Jurkat, Clone E6-1 (cell line): ENCODE measurements at regions not wholly inside any gene's neighbourhood (a gene's known extent, or its start where the extent isn't known, plus 50 kb on each side); places are given as distances from the start of the nearest gene placed in this dataset.

Experiments
- DNase-seq: peaks from one replicate; pipeline ENCODE4 v3.0.0-alpha.2; 2011; ENCODE audit warnings: low read depth, low spot score
- H3K4me3 ChIP-seq: 2 replicates; pipeline ENCODE4 v1.5.1; 2011; ENCODE audit warnings: mild to moderate bottlenecking, low read length, control low read depth, moderate library complexity

DNA sequence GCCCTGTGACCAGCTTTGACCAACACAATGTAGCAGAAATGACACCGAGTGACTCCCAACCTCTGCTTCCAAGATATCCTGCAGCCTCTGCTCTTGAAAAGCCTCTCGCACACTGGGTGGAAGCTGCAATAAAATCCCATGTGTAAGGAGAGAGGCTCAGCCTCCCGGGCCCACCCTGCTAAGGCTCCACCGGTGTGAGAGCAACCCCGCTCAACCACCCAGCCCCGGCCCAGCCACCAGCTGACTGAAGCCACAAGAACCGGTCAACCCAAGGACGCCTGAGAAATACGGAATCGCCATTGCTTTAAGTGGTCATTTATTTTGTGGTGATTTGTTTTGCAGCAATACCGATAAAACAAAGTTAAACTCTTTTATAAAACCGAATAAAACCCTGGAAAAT is 452.8 kb upstream of the SMIM21 start:
- no peak overlapping the region for H3K4me3 ChIP-seq
- no peak for DNase-seq

GRCh38 chr18:75879196-75879595 is 451.7 kb upstream of the SMIM21 start:
- DNase-seq = no peak
- H3K4me3 ChIP-seq = no peak overlapping the region

DNA sequence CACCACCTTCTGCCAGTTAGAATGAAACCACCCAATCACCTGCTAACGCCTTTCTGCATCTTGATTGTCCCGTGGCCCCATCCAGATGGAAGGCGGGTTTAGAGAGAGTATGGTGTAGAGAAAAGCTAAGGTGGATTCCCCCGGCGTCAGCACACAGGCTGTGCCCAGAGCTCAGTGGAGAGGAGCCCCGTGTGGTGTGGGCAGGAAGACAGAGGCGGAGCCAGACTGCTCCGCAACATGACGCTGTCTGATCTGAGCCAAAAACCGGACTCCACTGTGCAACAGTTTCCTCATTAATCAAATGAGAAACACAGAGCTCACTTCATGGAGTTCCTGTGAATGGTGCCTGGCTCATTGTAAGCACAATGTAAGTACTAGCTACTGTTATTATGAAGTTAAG is 448.1 kb upstream of the SMIM21 start:
- no peak for DNase-seq
- H3K4me3 ChIP-seq = no peak overlapping the region

DNA sequence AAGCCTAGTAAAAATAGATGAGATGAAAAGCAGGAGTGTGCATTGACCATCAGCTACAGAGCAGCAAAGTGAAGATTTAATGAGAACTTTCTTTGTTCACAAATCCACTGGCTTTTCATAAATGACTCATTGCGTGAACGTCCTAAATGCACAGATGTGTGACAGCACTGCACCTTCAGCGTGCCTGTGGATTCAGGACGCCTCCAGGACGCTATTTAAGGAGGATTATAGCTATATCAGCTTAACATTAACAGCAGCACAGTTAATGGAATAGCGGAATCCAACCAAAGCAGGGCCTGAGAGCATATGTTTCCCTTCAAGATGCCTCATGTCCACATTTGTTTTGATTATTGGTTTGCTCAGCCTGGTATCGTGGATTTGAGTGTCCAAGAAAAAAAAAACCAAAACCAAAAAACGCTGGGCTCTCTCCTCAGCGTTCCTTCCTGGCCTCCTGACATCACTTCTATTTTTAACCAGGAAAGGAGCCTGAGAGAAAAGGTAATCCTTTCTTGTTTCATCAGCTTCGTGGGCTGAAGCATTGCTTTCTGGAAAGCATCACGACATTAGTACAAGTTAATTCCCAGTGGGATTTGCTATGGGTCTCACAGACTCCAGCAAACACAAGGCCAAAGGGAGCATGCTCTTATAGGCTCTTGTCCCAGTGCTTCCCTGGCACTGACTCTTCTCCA is 447.0 kb upstream of the SMIM21 start:
- DNase-seq = no peak
- H3K4me3 ChIP-seq = no peak overlapping the region

DNA sequence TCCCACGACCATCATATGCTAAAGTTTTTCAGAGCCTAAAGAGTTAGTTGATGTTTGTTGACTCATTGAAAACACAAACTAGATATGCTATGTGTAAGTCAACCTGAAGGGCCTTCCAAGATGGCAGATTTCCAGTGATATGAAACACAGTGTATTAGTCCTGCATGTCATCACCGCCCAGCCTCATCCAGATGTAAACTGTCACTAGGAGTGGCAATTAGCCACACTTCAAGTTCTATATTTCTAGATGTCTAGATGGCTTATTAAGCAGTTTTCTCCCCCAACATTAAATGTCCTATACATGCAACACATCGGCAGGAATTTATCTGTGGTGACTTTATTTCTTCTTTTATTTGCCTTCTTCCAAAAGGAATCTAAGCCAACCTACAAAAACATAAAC is 444.1 kb upstream of the SMIM21 start:
- DNase-seq = no peak
- H3K4me3 ChIP-seq = no peak overlapping the region

DNA sequence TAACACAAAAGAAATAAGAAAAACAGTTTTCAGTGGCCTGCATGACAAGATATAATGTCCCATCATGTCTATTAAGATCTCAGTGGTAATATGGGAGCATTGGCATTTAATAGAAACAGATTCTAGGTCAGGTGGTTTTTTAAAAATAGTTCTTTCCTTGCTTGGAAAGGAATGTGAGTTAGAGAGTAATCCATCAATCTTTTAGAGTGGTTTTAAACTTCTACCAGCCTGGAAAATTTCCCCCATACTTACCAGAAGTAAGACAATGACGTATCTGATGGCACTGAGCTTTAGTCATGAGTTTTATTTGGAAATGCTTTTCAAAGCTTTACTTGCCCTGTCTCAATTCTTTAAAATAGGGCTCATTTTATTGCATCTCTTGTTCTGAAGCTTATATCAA is 441.7 kb upstream of the SMIM21 start:
- H3K4me3 ChIP-seq = no peak overlapping the region
- DNase-seq = no peak

GRCh38 chr18:75868031-75868430 is 440.5 kb upstream of the SMIM21 start:
- DNase-seq = no peak

DNA sequence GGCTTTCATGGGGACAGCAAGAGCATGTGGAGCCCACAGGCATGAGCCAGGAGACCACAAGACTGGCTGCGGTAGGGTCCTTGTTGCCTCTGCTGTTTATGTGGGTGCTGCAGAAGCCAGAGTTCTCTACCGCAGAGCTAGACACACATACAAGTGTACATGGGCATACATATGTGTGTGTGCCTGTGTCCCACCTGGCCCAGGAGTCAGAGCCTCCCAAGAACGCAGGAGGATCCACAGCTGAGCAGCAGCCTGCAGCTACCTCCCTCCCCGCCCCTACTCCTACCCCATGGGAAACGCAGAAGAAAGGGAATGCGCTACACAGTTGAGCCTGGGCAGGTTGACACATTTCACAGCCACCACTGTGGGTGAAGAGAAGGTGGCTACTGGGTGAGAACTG is 438.1 kb upstream of the SMIM21 start:
- DNase-seq = no peak
- H3K4me3 ChIP-seq = no peak overlapping the region

More at GRCh38 chr18:75868031-75868430, 440.5 kb upstream of the SMIM21 start:
- no peak overlapping the region for H3K4me3 ChIP-seq

DNA sequence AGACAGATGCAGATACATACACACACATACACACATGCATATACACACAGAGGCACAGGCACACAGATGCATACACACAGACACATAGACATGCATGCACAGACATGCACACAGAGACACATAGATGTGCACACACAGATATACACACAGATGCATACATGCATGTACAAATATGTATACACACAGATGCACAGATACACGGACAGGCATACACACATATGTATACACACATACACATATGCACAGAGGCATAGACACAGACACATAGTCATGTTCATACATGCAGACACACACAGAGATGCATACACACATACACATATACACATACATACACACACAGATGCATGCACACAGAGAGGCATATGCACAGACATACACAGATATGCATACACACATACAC is 437.3 kb upstream of the SMIM21 start:
- DNase-seq = no peak

DNA sequence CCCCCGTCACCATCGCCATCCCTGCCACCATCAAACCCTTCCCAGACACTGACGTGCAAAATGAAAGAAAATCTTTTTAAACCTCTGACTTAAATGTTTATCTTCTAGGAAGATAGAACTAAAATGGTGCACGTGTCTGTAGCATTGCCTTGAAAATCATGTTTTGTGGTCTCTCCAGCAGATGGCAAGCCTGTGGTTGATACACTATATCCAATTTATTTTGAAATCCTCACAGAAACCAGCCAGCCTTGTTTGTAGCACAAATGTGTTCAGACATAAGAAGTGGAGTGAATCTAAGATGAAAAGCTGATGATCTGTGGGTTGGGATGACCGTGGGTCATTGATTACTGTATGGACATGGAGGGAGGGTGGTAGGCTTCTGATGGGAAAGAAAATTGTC is 436.2 kb upstream of the SMIM21 start:
- no peak for DNase-seq

More for the DNA sequence above, 437.3 kb upstream of the SMIM21 start:
- no peak overlapping the region for H3K4me3 ChIP-seq

GRCh38 chr18:75862458-75862857 is 435.0 kb upstream of the SMIM21 start:
- no peak overlapping the region for H3K4me3 ChIP-seq
- DNase-seq = no peak

More for the DNA sequence above, 436.2 kb upstream of the SMIM21 start:
- H3K4me3 ChIP-seq = no peak overlapping the region

DNA sequence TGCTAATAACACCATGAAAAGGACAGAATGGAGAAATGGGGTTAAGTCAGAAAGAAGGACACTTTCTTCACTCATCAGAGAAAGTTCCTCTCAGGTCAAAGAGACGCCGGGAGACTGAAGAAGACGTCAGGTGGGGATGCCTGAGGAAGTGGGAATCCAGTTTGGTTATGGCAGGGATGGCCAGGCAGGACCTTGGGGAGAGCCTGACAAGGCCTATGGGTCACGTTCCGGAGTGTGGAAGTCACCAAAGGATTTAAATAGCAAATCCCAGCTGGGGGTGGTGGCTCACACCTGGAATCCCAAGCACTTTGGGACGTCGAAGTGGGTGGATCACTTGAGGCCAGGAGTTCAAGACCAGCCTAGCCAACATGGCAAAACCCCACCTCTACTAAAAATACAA is 432.7 kb upstream of the SMIM21 start:
- no peak overlapping the region for H3K4me3 ChIP-seq
- no peak for DNase-seq

DNA sequence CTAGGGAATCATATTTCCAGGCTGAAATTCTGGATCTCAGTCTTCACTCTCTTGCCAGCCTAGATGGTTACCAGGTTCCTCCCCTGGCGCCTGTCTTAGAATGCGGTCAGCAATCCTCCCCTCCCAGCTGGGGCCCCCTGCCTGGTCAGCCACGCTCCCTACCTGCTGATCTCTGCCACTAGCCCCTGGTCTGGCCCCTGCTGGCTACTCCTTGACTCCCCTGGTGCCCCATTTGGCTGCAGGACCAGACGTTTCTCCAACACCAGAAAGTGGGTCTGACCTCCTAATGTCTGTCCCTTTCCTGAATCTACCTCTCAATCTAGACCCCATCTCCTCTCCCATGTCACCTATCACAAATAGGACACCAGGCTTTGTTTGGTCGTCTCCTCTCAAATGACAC is 432.0 kb upstream of the SMIM21 start:
- no peak for DNase-seq
- H3K4me3 ChIP-seq = no peak overlapping the region

GRCh38 chr18:75858754-75859153 is 431.3 kb upstream of the SMIM21 start:
- H3K4me3 ChIP-seq = no peak overlapping the region
- no peak for DNase-seq

DNA sequence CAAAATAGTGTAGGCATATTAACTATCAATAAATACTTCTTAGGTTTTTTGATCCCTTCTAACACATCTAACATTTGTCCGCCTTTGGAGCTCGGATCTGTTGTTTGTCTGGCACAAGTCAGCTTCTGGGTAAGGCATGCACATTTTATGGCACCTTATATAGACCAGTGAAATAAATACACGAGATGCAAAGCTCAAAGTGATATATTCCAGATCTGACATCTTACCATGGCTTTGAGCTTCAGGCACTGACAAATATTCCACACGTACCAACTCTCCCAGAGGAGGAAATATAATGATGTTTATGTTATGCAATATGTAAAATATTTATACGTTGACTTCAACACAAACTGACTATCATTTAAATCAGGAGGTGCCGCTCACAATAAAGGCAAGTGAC is 430.1 kb upstream of the SMIM21 start:
- no peak for DNase-seq
- no peak overlapping the region for H3K4me3 ChIP-seq

- no peak for DNase-seq
- H3K4me3 ChIP-seq = no peak overlapping the region
These were observed 427.3 kb upstream of the SMIM21 start for GRCh38 chr18:75854808-75855207.

DNA sequence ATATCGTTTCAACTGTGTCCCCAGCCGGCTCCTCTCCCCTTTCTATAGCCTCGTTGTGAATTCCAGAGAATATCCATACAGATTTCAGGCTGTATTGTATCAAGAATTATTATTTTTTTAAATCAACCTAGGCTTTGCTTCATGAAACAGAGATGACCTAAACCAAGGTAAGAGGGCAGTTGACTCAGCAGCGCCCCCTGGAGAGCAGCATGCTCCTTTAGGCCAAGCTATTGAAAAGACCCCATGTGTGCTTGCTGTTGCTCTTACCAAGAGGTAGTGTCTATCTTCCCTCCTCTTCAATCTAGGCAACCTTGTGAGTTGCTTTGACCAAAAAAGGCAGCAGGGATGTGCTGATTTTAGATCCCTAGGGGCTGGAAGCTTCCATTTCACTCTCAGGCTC is 426.7 kb upstream of the SMIM21 start:
- DNase-seq = peak; percentile 15

DNA sequence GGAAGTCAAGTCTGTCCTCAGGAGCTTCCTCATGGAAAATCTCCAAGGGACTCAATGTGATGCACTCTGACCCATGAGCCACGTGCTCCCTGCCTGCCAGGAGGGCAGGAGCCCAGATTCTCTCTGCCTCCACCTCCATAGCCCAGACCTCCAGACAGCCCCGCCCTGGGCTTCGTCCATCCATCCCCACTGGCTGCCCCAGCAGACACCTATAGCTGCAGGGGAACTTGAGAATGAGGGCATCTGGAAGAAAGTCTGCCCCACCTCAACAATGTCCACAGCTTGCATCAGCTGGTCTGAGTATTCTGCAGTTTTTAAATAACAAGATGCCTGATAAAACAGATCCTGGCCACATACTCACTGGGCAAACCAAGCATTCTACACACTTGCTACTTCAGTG is 418.8 kb upstream of the SMIM21 start:
- no peak for DNase-seq
- H3K4me3 ChIP-seq = no peak overlapping the region

More for the DNA sequence above, 426.7 kb upstream of the SMIM21 start:
- no peak overlapping the region for H3K4me3 ChIP-seq

GRCh38 chr18:75845413-75845812 is 417.9 kb upstream of the SMIM21 start:
- no peak overlapping the region for H3K4me3 ChIP-seq
- DNase-seq = no peak

DNA sequence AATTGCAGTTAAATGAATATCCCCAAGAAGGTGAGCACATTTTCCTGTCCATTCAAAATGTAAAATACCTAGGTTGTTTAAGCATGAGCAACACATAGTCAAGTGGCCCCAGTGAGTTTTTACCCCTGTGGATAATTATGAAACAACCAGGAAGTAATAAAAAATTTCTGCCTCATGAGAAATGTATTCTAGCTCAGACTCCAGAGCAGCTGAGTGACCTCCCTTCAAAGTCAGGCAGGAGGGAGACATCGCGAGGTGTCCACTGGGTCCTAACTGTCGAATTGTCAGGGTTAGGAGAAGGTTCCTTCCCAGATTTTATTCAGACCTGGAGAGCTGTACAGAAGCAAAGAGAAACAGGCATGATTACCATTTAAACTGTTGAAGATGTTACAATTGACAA is 416.6 kb upstream of the SMIM21 start:
- DNase-seq = no peak
- no peak overlapping the region for H3K4me3 ChIP-seq

DNA sequence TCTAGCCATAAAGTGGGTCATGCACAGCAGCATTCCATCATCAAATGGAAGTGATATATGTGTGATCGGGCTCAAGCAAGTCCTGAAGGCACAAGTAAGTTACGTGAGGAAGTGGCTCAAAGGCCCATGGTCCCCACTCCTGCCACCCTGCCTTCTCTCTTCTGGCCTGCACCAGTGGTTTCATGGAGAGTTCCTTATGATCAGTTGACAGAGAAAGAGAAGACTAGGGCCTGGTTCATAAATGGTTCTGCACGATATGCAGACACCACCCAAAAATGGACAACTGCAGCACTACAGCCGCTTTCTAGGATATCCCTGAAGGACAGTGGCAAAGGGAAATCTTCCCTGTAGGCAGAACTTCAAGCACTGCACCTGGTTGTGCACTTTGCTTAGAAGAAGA is 412.6 kb upstream of the SMIM21 start:
- no peak overlapping the region for H3K4me3 ChIP-seq
- DNase-seq = no peak
